NCI-H345 (cell line): ENCODE measurements at regions not wholly inside any gene's neighbourhood (a gene's known extent, or its start where the extent isn't known, plus 50 kb on each side); places are given as distances from the start of the nearest gene placed in this dataset.
"Not testable (repeated sequence)": the region's sequence is repeated elsewhere in the genome, so short reads cannot be mapped to it uniquely, and the experiment has no call there.

ENCODE experiments used
- DNase-seq: peaks from one replicate; lab custom pipeline; 2025; lab: John Stamatoyannopoulos, UW

DNA sequence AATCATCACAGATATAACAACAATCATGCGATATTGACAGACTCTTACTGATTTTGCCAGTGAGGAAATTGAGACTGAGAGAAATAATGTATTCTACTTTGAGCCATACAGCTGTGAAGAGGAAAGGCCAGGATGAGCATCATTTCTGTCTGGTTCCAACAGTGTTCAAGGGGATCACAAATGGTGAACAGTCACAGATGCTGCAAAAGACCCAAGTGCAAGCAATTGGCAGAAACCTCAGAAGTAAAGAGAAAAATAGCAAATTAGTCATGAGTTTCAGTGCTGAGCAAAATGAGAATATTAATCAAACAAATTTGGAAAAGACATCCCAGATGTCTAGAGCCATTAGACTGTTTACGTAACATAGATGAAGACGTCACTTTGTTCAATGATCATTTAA, 114.1 kb downstream of the RAB38 start:
- DNase-seq = no peak

DNA sequence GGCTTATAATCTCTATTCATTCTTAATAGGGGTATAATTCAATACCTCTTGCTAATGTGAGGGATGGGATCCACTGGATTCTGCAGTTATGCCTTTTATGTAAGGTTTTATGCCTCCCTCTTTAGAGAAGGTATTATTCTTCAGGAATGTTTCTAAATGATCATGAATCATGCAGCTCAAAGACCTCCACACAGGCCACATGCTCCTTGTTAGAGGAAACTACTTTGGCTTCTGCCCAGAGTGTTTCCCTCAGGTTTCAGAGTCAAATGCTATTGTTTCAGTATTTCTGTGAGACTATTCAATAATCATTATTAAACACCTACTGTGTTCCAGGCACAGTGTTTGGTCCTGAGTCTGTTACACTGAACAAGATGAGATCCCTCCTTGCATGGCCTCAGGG, 115.9 kb downstream of the RAB38 start:
- DNase-seq = no peak

DNA sequence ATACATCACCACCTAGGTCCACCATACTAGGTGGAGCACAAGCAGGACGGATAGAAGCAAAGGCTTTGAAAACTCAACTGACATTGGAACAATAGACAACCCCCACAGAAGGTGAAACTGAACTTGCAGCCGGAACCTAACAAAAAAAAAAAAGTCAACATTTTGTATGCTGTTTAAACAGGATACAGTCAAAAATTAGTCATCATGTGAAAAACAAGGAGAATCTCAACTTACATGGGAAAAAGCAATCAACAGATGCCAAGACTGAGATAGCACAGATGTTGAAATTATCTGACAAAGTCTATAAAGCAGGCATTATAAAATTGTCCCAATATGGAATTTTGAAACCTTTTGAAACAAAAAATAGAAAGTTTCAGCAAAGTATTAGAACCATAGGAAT, 123.8 kb downstream of the RAB38 start:
- no peak for DNase-seq

DNA sequence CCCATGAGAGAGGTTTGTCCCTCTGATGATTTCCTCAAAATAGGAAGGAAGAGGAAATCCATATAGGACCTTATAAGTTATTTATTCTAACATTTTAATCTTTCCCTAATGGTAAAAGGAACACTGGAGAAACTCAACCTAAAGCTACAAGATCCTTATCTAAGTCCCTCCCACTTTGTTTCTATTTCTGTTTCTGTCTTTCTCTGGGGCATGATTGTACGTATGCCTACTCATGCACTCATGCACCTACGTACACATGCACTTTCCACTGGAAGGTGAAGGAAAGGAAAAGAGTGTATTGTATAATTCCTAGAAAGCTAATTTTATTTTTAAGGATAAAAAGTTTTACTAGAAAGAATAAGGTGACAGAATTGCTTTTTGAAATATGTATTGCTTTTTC, 125.0 kb downstream of the RAB38 start:
- no peak for DNase-seq

DNA sequence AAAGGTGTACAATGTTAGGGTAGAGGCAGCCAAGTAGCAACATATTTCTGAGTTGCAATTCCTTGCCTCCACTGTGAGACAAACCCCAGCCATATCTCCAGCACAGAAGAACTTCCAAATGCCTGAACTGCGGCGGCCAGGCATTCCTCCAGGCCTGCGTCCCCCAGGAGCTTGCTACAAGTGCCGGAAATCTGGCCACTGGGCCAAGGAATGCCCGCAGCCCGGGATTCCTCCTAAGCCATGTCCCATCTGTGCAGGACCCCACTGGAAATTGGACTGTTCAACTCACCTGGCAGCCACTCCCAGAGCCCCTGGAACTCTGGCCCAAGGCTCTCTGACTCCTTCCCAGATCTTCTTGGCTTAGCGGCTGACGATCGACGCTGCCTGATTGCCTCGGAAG, 130.0 kb downstream of the RAB38 start:
- not testable (repeated sequence) for DNase-seq

DNA sequence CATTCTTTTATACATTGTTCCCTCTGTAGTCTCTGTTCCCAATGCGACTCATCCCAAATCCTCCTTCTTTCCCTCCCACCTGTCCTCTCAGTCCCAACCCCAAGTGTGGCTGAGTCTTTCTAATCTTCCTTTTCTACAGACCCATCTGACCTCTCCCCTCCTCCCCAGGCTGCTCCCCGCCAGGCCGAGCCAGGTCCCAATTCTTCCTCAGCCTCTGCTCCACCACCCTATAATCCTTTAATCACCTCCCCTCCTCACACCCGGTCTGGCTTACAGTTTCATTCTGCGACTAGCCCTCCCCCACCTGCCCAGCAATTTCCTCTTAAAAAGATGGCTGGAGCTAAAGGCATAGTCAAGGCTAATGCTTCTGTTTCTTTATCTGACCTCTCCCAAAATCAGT, 130.6 kb downstream of the RAB38 start:
- DNase-seq = not testable (repeated sequence)

DNA sequence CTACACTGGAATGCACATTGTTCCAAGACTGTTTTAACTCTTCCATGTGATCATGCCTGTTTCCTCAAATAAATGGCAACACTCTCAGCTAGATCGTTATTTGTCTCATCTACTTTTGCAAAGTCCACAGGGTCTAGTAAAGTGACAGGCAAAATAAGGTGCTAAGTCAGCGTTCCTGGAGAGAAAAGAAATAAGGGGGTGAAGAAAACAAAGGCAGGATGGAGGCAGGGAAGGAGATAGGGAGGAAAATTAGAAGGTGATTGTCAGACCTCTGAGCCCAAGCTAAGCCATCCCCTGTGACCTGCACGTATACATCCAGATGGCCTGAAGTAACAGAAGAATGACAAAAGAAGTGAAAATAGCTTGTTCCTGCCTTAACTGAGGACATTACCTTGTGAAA, 132.1 kb downstream of the RAB38 start:
- no peak for DNase-seq

DNA sequence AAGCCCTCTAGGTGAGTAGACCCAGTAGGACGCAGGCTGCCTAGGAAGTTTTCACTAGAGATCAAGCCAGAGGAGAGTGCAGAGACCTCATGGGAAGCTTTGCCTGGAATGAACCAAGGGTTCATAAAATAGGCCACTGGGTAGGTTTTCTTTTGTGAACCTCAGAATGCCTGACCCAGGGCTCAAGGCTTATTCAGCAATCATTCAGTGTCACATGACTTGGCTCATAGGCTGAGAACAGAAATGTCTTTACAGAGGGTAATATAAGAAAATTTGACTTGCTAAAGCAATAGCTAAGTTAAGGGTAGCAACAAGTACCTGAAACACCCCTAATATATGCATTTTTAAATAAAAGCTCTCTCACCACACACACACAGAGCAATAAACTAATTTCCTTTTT, 132.6 kb downstream of the RAB38 start:
- DNase-seq = no peak

DNA sequence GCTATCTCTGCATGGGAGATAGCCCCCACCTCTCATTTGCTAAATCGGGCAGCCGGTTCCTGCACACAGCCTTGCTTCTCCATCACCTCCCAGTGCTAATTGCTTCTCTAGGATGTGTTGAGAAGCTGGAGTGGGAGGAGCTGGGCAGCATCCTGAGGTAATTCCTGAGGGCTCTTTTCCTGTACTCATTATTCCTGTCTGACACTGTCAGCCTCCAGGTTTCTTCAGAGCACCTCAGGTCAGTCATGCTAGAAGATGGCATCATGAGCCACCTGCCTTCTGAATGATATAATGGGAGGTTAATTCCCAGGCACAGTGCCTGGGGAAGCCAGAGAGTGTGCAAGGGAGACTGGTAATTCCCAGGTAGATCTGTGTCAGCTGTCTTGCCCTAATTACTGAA, 133.0 kb downstream of the RAB38 start:
- DNase-seq = no peak

DNA sequence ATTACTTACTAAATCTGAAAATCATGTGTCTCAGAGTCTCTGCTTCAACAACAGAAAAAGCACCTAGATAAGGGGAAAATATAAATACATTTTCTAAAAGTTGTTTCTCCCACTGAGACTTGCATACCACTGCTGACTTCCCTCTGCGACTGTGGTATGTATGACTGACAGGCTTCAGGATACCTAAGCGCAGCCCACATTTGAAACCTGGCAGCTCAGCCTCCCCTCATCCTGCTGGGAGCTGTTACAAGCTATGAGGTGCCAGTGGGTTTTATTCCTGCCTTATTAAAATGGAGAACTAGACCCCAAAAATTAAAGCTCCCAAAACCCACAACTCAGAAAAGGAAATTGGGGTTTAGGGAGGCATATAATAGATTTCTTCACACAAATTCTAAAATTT, 133.6 kb downstream of the RAB38 start:
- DNase-seq = no peak

DNA sequence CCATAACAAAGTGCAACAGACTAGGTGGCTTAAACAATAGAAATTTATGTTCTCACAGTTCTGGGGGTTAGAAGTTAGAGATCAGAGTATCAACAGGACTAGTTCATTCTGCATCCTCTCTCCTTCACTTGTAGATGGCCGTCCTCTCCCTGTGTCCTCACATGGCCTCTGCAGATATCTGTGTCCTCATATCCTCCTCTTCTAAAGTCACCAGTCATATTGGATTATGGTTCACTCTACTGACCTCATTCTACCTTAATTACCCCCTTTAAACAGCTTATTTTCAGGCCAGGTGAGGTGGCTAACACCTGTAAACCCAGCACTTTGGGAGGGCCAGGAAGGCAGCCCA, 135.1 kb downstream of the RAB38 start:
- no peak for DNase-seq

DNA sequence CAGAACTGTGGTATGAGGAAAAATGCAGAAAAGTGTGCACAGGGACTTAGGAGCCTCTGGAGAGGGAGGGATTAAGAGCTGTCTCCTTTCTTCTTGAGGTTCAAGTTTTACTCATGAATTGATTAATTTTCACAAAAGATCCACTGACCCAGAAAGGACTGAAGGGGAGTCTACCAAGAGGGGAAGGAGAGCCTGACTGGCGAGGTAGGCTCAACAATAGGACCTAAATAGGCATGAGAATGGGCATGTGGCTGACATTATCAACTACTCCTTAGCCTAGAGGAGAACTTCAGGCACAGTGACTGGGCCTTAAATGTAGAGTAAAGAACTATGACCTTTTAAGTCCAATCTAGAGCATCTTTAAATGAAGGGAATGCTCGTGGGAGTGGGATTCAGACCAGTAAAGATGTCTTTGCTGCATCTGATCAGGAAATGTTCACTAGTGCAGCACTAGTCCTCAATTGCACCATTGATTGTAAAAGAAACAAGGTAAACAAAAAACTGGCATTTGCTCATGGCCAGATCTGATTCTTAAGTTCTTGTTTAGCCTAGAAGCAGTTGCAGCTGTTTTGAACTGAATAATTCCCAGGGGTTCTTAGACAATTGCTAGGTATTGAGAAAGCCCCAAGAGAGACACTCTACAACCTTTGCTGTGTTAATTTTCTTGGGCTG, 135.6 kb downstream of the RAB38 start:
- DNase-seq = no peak

DNA sequence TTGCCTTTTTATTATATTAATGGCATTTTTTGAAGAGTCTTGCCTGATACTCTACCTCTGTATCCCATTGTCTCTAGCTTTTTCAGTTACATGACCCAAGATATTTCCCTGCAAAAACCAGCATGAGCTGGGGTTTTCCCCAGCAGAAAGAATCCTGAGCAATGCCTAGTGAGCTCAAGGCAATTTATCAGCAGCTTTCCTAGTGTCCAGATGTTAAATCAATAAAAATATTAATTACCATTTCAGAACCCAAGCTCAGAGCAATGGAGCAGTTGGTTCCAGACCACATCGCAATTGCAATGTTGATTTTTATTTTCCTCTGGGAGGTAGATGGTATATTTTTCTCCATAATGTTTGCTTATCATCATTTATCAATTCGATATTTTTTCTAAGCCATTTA, 137.2 kb downstream of the RAB38 start:
- no peak for DNase-seq

DNA sequence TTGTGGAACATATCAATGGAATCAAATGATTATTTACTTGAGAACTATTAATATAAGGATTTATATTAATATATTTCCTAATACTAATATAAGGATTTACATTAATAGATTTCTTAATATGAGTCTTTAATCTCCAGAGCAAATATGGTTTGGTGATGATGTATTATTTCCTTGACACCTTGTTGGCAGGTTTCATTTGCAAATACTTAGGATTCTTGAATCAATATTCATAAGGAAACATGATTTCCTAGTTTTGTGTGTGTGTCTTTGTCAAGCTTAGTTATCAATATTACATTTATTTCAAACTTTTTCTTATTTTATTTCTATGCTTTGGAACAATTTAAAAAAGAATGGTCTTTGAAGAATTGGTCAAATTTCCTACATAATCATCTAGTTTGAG, 138.5 kb downstream of the RAB38 start:
- no peak for DNase-seq

DNA sequence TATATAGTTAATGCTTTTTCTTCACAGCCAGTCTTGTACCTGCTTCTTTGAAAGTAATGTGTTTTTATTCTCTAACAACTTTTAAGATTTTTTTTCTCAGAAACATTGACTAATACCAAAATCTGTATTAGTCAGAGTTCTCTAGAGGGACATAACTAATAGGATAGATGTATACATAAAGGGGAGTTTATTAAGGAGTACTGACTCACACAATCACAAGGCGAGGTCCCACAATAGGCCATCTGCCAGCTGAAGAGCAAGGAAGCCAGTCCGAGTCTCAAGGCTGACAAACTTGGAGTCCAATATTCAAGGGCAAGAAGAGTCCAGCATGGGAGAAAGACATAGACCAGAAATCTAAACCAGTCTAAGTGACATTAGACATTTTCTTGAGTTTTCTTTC, 140.0 kb downstream of the RAB38 start:
- no peak for DNase-seq

DNA sequence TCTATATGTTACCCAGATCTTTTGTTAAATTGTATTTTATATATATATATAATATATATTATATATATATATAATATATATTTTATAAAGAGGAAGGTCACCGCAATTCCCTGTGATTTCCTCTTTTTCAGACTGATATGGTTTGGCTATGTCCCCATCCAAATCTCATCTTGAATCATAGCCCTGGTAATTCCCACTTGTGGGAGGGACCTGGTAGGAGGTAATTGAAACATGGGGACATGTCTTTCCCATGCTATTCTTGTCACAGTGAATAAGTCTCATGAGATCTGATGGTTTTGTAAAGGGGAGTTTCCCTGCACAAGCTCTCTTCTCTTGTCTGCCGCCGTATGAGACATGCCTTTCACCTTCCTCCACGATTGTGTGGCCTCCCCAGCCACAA, 157.6 kb downstream of the RAB38 start:
- DNase-seq = no peak

DNA sequence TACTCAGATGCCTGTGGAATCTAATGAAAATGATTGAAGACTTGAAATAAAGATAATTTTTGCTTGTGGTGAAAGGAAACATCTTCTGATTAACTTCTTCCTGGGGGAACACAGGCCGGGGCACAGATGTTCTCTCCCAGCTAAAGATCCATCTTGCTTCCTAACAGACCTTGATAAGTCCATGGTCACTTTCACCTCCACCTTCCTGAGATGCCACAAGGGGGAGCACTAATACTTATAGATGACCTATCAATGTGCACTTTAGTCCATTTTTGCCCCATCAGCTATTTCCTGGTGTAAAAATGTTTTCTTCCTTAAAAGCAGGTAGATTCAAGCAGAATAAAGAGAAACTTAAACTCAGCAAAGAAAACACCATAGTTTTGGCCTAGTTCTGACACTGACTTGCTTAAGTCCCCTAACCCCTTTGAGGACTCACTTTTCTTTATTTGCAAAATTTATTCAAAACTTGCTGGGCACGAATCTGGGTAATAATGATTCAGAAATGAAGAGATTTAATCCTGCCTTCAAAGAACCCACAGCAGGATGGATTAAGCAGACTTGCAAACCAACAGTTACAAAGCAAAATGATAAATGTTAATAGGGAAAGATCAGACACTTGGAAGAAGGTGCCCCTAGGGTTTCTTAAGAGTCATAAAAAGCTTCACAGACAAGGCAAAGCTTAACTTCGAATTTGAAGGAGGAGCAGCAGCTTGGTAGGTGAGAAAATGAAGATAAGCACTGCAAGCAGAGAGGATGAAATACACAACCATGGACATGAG, 158.7 kb downstream of the RAB38 start:
- peak; percentile 72 for DNase-seq

DNA sequence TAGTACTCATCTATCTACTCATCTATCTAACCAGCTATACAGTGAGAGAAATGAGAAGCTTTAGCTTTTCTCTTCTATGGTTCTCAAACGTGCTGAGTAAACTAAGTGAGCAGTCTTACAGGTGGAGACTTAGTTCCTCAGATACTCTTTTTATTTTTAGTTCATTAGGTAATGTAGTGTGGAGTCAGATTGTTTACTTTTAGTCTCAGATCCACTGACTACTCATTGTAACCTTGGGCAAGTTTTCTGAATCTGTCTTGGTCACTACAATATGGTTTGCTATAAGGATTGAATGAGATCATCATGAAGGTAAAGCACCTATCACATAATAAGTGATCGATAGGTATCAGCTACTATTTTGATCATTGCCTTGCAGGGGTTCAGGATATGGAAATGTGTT, 160.1 kb downstream of the RAB38 start:
- no peak for DNase-seq

DNA sequence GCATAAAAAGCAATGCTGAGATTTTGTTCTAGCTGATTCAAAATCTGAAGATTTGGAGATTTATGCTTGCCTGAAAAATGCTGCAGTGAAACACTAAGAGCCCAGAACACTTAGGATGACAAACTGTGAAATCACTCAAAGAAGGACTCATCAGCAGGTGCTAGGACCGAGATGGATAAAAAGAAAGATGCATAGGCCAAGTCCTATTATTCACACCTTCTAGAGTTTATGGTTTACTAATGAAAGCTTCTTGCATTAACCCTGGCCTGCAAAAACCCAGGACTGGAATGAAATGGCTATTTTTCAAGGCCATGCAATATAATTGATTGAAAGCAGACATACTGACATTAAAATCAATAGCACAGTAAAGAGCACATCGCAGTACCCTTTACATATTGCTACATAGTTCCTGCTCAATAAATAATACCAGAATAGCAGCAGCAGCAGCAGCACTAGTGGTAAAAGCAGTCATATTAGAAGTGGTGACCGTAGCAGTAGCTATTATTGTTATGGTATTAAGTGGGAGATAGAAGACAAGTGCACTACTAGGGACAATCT, 161.7 kb downstream of the RAB38 start:
- DNase-seq = no peak

DNA sequence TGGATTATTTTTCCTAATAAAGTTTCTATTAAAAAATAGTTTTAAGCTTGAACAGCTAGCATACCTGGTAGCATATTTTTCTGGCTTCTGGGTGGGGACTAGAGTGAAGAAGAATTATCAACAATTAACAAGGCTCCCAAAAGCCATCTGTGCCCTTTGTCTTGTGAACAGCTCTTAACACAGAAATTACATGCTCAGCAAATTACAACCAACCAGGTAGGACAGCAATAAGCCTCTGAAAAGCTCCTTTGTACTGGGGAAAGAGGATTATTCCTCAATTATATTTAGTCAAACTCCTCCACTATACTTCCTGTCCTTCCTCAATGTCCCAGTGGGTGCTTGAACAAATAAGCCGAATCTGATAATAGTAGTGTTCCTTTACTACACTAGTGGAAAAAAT, 162.8 kb downstream of the RAB38 start:
- DNase-seq = peak; percentile 14

DNA sequence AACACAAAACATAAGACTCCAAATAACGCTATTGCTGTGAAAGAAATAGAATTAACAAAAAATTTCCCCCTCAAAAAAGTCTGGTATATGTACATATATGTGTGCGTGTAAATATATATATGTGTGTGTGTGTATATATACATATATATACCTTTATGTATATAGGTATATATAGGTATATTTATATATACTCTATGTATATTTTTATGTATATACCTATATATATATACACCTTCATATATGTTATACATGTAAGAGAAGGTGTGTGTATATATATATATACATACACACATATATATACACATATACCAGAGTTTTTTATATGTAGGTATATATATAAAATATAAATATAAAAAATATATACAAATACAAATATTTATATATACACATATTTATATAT, 199.2 kb downstream of the RAB38 start:
- no peak for DNase-seq

DNA sequence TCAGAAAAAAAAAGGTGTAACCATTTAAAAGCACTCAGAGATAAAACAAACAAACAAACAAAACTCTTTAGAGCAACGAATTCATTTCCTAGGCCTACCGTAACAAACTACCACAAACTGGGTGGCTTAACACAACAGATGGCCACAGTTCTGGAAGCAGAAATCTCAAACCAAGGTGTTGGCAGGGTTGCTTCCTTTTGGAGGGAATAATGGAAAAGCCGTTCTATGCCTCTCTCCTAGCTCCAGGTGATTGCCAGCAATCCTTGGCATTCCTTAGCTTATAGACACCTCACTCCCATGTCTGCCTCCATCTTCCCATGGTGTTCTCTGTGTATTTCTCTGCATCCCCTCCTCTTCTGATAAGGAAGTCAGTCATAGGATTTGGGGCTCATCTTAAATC, 200.4 kb downstream of the RAB38 start:
- no peak for DNase-seq

DNA sequence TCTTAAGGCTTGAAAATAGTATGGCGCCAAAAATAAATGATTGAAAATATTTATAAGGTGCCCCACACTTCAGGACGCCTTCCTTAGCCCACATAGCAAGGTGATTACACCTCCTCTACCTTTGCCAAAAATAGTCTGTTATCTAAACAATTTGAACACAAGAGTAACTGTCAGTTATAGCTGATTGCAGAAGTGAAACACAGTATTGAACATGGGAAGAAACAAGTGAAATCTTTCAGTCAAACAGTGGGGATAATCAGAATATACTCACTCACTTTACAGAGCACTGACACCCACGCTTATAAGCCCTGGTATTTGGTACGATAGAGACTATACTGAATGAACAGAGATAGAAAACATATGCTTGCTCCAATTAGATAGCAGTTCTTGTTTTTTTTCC, 203.1 kb downstream of the RAB38 start:
- no peak for DNase-seq

DNA sequence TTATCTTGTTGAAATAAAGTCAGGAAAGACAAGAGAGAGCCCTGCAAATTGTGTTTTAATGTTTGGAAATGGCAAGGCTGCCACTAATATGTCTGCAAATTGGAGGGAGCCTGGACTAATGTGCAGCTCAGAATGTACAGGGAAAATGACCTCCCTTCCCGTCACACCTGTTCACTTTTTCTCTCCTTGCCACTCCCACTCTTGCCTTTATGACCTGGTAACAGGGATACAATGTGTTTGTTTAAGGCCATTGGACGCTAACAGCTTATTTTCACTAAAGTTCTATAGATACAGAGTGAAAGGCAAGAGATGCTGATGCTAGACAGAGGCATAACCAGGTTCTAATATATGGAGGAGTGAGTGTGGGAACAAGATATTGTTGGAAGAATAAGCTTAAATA, 203.9 kb downstream of the RAB38 start:
- no peak for DNase-seq
